Muscle layer of duodenum (tissue), 2 donors: ENCODE measurements at regions not wholly inside any gene's neighbourhood (a gene's known extent, or its start where the extent isn't known, plus 50 kb on each side); places are given as distances from the start of the nearest gene placed in this dataset.
"Not testable (repeated sequence)": the region's sequence is repeated elsewhere in the genome, so short reads cannot be mapped to it uniquely, and the experiment has no call there.

Experiments used
- H3K27ac ChIP-seq: one replicate; pipeline ENCODE4 v1.7.0; 2013; ENCODE audit warnings: mild to moderate bottlenecking, low read length
- H3K27me3 ChIP-seq: one replicate; pipeline ENCODE4 v1.7.0; 2013; ENCODE audit warnings: low read depth, mild to moderate bottlenecking, control low read depth, low read length
- H3K36me3 ChIP-seq, 2 donors: one replicate each; pipeline ENCODE4 v1.7.0; 2013; ENCODE audit warnings: low read length in 2 of 2, control low read depth in 1 of 2, mild to moderate bottlenecking in 1 of 2; ENCODE audit not compliant: insufficient read depth in 2 of 2, control insufficient read depth in 1 of 2
- H3K4me1 ChIP-seq, 2 donors: one replicate each; pipeline ENCODE4 v1.7.0; 2013; ENCODE audit warnings: low read length in 2 of 2, mild to moderate bottlenecking in 2 of 2, control low read depth in 1 of 2, moderate library complexity in 1 of 2; ENCODE audit not compliant: insufficient read depth in 2 of 2, control insufficient read depth in 1 of 2
- H3K4me3 ChIP-seq, 2 donors: one replicate each; pipeline ENCODE4 v1.7.0; 2013; ENCODE audit warnings: low read length in 2 of 2, low read depth in 1 of 2, mild to moderate bottlenecking in 1 of 2
- H3K9me3 ChIP-seq, 2 donors: one replicate each; pipeline ENCODE4 v1.7.0; 2013; ENCODE audit warnings: low read length in 2 of 2, control low read depth in 1 of 2, mild to moderate bottlenecking in 1 of 2; ENCODE audit not compliant: control insufficient read depth in 1 of 2
- donor health status: healthy.

DNA sequence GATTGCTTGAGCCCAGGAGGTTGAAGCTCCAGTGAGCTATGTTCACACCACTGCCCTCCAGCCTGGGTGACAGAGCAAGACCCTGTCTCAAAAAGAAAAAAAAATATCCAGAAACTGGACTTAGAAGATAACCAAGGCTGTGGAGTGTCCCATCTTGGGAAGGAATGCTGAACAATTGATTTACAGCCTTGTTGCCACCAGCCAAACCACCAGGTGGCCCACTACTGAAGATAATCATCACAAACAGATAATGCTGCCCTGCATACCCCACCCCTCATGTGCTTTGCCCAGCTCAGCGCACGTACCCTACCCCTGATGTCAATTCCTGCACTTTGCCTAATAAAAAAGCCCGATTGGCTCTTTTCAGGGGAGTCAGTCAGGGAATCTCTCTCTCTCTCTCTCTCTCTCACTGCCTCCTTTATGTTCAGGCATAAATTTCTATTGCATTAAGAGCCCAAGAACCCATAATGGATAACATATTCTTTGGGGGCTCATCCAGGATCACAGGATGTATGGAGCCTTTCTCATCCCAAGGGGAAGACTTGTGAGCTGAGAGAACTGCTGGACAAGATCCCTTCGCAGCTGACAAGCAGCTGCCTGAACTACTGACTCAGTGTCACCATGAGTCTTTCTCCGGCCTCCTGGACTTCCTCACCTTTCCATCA, 166.4 kb downstream of the CD24 start:
- peaks cover 12 to 35% of the 10 kb centered on the region in 2 donors for H3K9me3 ChIP-seq
- no peaks in the 10 kb centered on the region for H3K4me1 ChIP-seq
- no peaks in the 10 kb centered on the region for H3K27me3 ChIP-seq
- H3K4me3 ChIP-seq = peak overlapping the region in 1 of 2 donors; percentile 22
- H3K27ac ChIP-seq = no peak overlapping the region
- H3K36me3 ChIP-seq = no peaks in the 10 kb centered on the region

DNA sequence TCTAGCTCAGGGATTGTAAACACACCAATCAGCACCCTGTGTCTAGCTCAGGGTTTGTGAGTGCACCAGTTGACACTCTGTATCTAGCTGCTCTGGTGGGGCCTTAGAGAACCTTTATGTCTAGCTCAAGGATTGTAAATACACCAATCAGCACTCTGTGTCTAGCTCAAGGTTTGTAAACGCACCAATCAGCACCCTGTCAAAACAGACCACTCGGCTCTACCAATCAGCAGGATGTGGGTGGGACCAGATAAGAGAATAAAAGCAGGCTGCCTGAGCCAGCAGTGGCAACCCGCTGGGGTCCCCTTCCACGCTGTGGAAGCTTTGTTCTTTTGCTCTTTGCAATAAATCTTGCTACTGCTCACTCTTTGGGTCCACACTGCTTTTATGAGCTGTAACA, 168.3 kb downstream of the CD24 start:
- H3K4me1 ChIP-seq, H3K36me3 ChIP-seq, H3K27ac ChIP-seq, H3K4me3 ChIP-seq, H3K27me3 ChIP-seq: not testable (repeated sequence)
- peaks cover 12 to 32% of the 10 kb centered on the region in 2 donors for H3K9me3 ChIP-seq

DNA sequence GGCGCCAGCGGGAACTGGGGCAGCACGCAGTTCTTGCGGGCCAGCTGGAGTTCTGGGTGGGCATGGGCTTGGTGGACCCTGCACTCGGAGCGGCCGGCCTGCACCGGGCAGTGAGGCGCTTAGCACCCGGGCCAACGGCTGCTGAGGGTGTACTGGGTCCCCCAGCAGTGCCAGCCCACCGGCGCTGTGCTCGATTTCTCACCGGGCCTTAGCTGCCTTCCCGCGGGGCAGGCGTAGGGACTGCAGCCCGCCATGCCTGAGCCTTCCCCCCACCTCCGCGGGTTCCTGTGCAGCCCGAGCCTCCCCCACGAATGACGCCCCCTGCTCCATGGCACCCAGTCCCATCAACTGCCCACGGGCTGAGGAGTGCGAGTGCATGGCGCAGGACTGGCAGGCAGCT, 168.8 kb downstream of the CD24 start:
- H3K4me3 ChIP-seq = no peak overlapping the region
- no peak overlapping the region for H3K27ac ChIP-seq
- no peaks in the 10 kb centered on the region for H3K4me1 ChIP-seq

DNA sequence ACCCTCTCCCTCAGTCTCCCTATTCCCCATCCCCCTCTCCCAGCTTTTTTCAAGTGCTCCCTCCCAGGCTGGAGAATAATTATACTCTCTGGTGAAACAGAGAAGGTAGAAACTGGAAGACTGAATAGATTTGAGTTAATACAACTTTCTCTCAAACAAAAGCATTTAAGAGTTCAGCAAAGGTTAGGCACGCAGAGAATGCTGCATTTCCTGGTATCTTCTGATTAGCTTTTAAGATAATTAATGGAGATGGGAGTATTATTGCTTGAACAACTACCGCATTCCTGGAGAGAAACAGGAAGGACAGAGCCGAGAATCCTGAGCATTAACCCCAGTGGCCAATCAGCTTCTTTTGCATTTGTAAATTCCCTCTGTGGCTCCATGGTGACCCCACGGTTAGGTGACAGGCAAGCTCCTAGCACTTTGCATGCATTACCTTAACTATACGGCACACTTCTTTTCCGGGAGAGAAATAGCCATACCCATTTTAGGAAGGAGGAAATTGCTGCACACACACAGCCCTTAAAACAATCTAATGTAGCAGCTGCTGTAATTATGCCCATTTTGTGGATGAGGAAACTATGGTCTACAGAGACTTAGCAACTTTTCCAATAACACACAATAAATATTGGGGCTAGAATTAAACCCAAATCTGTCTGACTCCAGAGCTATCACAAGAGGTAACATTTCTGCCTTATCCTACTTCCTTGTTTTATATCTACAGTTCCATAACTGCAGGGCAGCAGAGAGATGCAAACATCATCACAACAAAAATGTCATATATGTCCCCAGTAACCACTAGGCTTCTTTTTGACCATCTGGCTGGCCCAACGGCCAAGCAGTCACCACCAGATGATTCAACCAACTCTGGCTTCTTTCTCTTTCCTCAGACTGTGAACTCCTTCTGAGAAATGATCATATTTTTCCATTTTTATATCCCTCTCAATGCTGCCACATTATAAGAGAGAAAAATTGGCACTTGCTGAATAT, 169.9 kb downstream of the CD24 start:
- H3K27me3 ChIP-seq = no peaks in the 10 kb centered on the region
- H3K4me1 ChIP-seq = no peaks in the 10 kb centered on the region
- H3K4me3 ChIP-seq = no peak overlapping the region
- no peaks in the 10 kb centered on the region for H3K36me3 ChIP-seq
- H3K27ac ChIP-seq = no peak overlapping the region
- H3K9me3 ChIP-seq = peaks cover 12 to 23% of the 10 kb centered on the region in 2 donors

More for the DNA sequence above, 168.8 kb downstream of the CD24 start:
- Histone ChIP-seq H3K36me3 (no peaks in the 10 kb centered on the region), H3K9me3 (peaks cover 12 to 27% of the 10 kb centered on the region in 2 donors), H3K27me3 (no peaks in the 10 kb centered on the region)

DNA sequence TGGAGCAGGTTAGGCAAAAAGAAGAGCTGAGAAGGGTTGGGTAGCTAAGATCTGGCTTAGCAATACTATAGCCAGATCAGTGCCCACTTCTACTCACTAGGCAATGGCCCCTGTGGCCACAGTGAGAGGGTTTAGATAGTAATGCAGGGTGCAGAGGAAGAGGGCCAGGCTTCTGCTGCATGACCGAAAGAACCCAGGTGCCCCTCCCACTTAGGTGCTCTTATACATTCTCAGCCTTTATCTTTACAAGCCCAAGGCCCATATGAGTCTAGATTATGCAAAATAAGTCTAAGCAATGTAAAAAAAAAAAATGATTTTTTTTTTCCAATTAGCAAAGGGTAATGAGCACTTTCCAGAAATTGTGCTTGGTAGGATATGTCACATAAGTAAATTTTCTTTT, 171.3 kb downstream of the CD24 start:
- Histone ChIP-seq H3K36me3 (no peaks in the 10 kb centered on the region), H3K27ac (no peak overlapping the region), H3K27me3 (no peaks in the 10 kb centered on the region), H3K9me3 (peaks cover 2 to 9% of the 10 kb centered on the region in 2 donors), H3K4me1 (no peaks in the 10 kb centered on the region), H3K4me3 (no peak overlapping the region)

DNA sequence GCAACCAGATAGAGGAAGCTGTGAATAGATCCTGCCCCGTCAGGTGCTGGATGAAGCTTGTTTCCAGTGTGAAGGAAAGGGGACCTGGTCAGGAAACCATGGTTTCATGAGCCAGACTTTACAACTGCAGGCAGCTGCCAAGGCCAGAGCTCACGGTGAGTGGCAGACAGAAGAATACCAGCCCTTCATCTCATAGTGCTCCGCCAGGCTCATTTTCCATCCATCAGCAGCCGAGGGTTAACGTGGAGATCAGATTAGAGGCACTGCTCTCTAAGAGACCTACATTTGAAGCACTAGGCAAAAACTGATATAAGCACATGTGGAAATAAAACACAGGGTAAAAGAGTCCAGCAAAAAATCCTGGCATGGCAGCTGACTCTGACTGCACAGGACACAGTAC, 172.4 kb downstream of the CD24 start:
- Histone ChIP-seq H3K27ac (no peak overlapping the region), H3K9me3 (no peaks in the 10 kb centered on the region), H3K27me3 (no peaks in the 10 kb centered on the region), H3K4me1 (no peaks in the 10 kb centered on the region), H3K4me3 (no peak overlapping the region), H3K36me3 (no peaks in the 10 kb centered on the region)

DNA sequence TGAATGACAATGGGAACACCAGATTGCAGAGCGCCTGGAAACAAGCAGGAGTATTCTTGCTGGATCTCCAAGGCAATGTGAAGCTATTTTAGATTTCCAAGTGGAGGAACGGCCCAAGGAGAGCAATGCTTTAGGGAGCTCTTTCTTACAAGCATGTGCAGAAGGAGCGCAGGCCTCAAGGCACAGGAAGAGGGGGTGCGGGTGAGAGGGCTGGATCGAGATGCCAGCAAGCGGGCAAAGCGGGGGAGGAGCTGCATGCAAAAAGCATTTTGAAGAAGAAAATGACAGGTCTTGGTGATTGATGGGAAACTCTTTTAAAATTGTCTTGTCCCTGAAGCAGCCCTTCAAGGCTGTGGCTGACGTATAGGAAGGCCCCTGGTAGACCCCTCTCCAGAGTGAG, 171.9 kb downstream of the QRSL1 start:
- Histone ChIP-seq H3K27ac (no peak overlapping the region), H3K4me3 (no peak overlapping the region), H3K27me3 (no peaks in the 10 kb centered on the region), H3K9me3 (no peaks in the 10 kb centered on the region), H3K4me1 (no peaks in the 10 kb centered on the region), H3K36me3 (no peaks in the 10 kb centered on the region)

DNA sequence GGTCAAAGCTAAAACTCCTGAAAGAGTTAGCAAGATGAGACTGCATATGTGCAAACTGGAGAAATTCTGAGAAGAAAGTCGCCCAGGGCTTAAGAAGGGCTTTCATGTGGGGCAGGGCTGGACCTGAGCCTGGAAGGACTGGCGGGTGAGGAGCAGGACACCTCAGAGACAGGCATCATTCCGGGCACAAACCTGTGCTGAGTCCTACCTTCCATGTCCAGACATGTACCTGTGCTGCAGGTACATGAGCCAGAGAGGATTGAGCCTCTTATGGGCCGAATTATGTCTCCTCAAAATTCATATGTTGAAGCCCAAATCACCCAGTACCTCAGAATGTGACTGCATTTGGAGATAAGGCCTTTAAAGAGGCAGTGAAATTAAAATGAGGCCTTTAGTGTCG, 171.0 kb downstream of the QRSL1 start:
- H3K4me1 ChIP-seq = no peaks in the 10 kb centered on the region
- H3K27me3 ChIP-seq = no peaks in the 10 kb centered on the region
- H3K36me3 ChIP-seq = no peaks in the 10 kb centered on the region
- H3K9me3 ChIP-seq = no peaks in the 10 kb centered on the region
- no peak overlapping the region for H3K27ac ChIP-seq
- H3K4me3 ChIP-seq = no peak overlapping the region

DNA sequence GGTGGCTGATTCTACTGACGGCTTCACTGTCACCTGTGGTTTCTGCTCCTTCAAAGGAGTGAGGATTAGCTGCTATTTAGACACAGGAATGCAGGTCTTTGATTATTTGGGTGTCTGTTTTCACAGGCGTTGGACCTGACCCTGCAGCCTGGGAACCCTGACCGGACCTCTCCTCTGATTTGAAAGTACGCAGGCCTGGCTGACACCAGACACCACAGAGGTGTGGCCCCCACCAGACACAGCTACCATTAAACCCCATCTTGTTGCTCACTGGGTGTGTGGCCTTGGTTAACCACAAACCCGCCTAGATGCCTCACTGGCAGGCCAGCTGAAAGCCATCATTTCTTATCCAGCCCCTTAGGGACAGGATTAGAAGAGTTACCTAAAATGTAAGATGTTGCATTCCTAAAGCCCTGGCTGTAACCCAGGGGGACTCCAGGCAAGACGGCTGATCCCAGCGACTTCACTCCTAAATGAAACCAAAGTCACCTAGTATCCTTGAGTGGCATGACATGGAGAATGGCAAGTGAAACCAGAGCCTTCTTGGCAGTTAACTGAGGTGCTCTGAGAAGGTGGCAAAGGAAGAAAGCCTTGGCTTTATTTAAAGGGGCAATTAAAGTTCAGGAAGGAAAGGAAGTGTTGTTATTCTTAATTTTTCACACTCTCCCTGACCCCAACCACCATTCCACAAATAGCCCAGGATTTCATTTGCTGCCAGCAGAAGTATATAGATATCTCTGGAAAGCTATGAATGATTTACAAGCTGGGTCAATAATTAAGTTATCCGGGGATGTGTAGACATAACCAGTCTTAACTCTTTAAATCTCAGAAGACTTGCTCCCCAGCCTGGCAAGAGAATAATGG, 169.9 kb downstream of the QRSL1 start:
- no peaks in the 10 kb centered on the region for H3K27me3 ChIP-seq
- H3K9me3 ChIP-seq = no peaks in the 10 kb centered on the region
- H3K4me1 ChIP-seq = no peaks in the 10 kb centered on the region
- H3K4me3 ChIP-seq = no peak overlapping the region
- H3K27ac ChIP-seq = no peak overlapping the region
- H3K36me3 ChIP-seq = no peaks in the 10 kb centered on the region

DNA sequence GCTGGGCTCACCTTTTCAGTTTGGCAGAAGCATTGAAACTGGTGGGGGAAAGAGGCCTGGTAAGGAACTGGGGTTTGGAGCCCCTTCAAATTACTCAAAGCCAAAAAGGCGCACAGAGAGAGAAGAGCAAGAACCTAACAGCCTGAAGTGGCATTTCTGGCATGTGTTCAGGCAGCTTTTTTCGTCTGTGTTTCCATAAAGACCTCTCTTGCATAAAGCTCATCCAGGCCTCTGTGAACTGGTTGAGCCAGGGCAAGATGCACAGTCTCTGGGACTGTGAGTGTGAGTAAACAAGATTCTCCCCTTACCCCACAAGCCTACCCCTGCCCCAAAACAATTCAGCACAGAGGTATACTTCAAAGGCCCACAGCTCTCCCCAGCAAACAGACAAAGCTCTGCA, 167.8 kb downstream of the QRSL1 start:
- H3K9me3 ChIP-seq = no peaks in the 10 kb centered on the region
- no peaks in the 10 kb centered on the region for H3K36me3 ChIP-seq
- H3K27ac ChIP-seq = no peak overlapping the region
- H3K27me3 ChIP-seq = no peaks in the 10 kb centered on the region
- H3K4me1 ChIP-seq = no peaks in the 10 kb centered on the region
- H3K4me3 ChIP-seq = no peak overlapping the region

DNA sequence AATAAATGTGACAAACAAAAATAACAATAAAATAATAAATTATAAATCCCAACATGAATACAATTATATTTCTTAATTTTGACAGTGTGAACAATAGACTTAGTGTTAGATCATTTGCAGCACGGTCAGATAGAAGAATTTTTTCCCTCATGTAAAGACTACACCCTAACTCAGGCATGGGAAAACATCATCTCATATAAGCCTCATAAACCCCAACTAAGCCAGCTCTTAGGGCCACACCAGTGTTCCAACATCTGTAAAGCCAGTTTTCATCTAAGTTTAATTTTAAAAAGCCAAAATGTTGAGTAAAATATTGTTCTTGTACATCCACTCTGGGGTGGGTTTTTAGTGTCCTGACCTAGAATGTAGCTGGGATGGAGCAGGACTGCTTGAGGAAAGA, 167.4 kb downstream of the QRSL1 start:
- H3K36me3 ChIP-seq = no peaks in the 10 kb centered on the region
- H3K27me3 ChIP-seq = no peaks in the 10 kb centered on the region
- H3K27ac ChIP-seq = no peak overlapping the region
- H3K9me3 ChIP-seq = no peaks in the 10 kb centered on the region
- no peaks in the 10 kb centered on the region for H3K4me1 ChIP-seq
- no peak overlapping the region for H3K4me3 ChIP-seq
